GM12864 (cell line): ENCODE measurements at regions not wholly inside any gene's neighbourhood (a gene's known extent, or its start where the extent isn't known, plus 50 kb on each side); places are given as distances from the start of the nearest gene placed in this dataset.

Source experiments
- DNase-seq: peaks from one replicate; pipeline ENCODE4 v3.0.0-alpha.2; 2011; ENCODE audit warnings: low read depth
- H3K4me3 ChIP-seq: 2 replicates; pipeline ENCODE4 v1.5.1; 2011; ENCODE audit warnings: mild to moderate bottlenecking, low read depth, low read length, control low read depth
- TF ChIP-seq, protein P1 (sequence below): IDR thresholded peaks from 2 replicates; pipeline ENCODE4 v1.5.1; 2011; ENCODE audit warnings: low read depth, mild to moderate bottlenecking, moderate library complexity, low read length, control low read depth, inconsistent platforms; ENCODE audit errors: missing control alignments

DNA sequence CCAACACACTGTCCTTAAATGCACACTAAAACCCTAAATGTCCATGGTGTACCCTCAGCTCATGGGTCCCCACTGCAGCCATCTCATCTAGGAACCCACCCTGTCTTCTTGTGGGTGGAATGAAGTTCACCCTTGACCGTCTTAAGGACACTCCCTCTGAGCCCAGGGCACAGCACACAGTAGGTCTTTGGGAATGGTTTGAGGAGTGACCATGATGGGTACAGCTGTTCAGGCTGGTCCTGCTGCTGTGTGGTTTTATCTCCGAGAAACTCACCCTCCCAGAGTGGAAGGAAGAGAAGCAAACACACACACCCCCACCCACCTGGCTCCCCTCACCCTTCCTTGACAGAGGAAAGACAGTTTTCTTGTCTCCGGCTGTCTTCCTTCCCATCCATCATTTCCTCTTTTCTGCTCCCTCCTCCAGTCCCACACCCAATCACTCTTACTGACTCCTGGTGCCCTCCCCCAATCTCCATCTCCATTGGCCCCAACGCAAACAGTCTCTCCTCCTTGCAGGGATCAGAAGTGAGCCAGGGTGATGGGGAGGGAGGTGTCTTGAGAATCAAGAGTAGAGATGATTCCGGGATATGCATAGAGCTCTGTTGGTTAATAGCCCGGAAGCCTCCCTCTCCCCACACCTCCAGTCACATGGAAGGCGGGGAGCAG lies 105.9 kb upstream of the LHX5 start:
- TF ChIP-seq, protein P1, sequence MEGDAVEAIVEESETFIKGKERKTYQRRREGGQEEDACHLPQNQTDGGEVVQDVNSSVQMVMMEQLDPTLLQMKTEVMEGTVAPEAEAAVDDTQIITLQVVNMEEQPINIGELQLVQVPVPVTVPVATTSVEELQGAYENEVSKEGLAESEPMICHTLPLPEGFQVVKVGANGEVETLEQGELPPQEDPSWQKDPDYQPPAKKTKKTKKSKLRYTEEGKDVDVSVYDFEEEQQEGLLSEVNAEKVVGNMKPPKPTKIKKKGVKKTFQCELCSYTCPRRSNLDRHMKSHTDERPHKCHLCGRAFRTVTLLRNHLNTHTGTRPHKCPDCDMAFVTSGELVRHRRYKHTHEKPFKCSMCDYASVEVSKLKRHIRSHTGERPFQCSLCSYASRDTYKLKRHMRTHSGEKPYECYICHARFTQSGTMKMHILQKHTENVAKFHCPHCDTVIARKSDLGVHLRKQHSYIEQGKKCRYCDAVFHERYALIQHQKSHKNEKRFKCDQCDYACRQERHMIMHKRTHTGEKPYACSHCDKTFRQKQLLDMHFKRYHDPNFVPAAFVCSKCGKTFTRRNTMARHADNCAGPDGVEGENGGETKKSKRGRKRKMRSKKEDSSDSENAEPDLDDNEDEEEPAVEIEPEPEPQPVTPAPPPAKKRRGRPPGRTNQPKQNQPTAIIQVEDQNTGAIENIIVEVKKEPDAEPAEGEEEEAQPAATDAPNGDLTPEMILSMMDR, result no peak
- DNase-seq, result no peak
- H3K4me3 ChIP-seq, result no peak overlapping the region

DNA sequence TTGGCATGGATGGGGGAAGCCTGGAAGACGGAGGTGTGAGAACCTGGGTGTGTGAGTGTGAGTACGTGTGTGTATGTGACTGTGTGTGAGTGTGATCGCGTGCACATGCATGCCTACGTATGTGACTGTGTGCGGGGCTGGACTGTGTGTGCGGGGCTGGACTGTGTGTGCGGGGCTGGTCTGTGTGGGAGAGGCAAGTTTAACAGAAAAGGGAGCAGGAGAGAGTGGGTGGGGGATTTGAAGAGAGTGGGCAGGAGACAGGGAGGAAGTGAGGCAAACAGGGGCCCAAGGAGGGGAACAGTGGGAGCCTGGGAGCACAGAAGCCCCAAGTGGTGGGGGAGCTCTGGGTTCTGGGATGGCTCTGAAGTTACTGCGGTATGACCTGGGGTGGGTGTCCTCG lies 103.7 kb upstream of the LHX5 start:
- H3K4me3 ChIP-seq, result no peak overlapping the region
- DNase-seq, result no peak
- TF ChIP-seq, protein P1, result no peak

- TF ChIP-seq, protein P1, result no peak
- no peak for DNase-seq
- no peak overlapping the region for H3K4me3 ChIP-seq
Measured at GRCh38 chr12:113573148-113573547, 101.5 kb upstream of the LHX5 start.

DNA sequence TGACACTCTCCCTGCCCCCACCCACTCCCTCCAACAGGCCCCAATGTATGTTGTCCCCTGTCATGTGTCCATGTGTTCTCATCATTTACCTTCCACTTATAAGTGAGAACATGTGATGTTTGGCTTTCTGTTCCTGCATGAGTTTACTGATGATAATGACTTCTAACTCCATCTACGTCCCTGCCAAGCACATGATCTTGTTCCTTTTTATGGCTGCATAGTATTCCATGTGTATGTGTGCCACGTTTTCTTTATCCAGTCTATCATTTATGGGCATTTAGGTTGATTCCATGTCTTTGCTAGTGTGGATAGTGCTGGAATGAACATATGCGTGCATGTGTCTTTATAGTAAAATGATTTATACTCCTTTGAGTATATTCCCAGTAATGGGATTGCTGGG lies 100.0 kb upstream of the LHX5 start:
- TF ChIP-seq, protein P1, result no peak
- H3K4me3 ChIP-seq, result no peak overlapping the region
- DNase-seq, result no peak

DNA sequence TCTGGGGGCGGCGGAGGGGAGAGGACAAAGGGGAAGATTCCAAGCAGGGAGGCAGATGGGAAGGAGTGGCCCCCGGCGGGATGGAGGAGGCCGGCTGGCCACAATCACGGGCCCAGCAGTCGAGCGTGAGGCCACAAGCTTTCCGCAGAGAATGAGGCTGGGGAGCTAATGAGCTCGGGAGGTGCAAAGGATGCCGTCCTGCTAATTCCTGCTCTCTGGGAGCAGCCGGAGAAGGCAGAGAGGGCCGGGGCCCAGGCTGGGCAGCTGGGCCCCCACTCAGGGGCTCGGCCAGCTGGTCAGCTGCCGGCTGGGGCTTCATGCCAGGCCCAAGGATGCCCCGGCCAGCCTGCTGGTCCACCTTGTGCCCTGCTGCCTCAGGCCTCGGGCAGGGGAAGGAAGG lies 98.1 kb upstream of the LHX5 start:
- no peak for DNase-seq
- no peak overlapping the region for H3K4me3 ChIP-seq
- TF ChIP-seq, protein P1, result no peak

DNA sequence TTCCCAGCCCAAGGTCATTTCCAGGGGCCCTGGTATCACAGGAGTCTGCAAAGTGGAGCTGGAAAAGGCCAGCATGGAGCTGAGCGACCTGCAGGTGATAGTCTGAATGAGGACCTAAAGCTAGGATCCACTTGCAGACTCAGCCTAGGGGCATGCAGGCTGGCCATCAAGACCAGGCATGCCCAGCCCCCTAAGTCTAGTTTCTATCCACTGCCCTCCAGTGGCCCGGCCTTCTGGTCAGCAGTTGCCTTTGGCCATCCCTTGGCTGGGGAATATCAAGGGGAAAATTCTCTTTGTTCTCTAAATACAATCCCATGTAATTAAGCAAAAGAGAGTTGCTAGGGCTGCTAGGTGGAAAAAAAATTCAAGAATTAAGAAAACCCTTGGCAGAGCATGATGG lies 96.3 kb upstream of the LHX5 start:
- TF ChIP-seq, protein P1, result no peak
- DNase-seq, result no peak
- H3K4me3 ChIP-seq, result no peak overlapping the region

DNA sequence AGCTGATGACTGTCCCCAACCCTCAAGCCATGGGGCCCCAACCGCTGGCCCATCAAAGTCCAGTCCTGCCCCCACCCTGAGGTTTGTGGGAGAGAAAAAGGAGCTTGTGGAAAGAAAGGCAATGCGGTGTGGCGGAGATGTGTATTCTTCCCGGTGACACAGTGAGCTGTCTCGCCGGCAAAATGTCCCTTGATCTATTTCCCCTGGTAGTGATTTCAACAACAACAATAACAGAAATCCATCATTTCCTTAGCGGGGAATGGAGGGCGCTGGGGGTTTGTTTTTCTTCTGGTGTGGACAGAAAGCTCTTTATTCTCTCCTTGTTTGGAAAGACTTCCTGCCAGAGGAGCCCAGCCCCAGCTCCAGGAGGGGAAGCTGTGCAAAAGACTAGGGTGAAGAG lies 93.7 kb upstream of the LHX5 start:
- TF ChIP-seq, protein P1, result no peak
- no peak overlapping the region for H3K4me3 ChIP-seq
- no peak for DNase-seq
